Heart right ventricle (tissue), 16 donors: ENCODE measurements at regions not wholly inside any gene's neighbourhood (a gene's known extent, or its start where the extent isn't known, plus 50 kb on each side); places are given as distances from the start of the nearest gene placed in this dataset.

Source experiments
- ATAC-seq, 8 donors: fragments of 200-7000 bp; cut with Tn5 transposase; one replicate each; pipeline ENCODE4 v1.9.1; 2020; ENCODE audit warnings: mild to moderate bottlenecking in 8 of 8, moderate library complexity in 8 of 8, moderate number of reproducible peaks in 1 of 8
- DNase-seq, 2 donors: peaks; one replicate each; pipeline ENCODE4 v3.0.0-alpha.2; 2020
- H3K27ac ChIP-seq, 10 donors: fragments of 200-600 bp; sonication (generic) in 2 of 10; one replicate each; pipeline versions ENCODE4 v1.5.0 to v1.8.0; 2020 to 2022; ENCODE audit warnings: mild to moderate bottlenecking in 3 of 10
- H3K27me3 ChIP-seq, 7 donors: fragments of 200-600 bp; one replicate each; pipeline ENCODE4 v1.8.0; 2021 to 2022; ENCODE audit warnings: mild to moderate bottlenecking in 2 of 7
- H3K36me3 ChIP-seq, 9 donors: fragments of 200-600 bp; sonication (generic) in 1 of 9; one replicate each; pipeline versions ENCODE4 v1.5.0 to v1.8.0; 2020 to 2022; ENCODE audit warnings: mild to moderate bottlenecking in 2 of 9
- H3K4me1 ChIP-seq, 9 donors: fragments of 200-600 bp; sonication (generic) in 1 of 9; one replicate each; pipeline versions ENCODE4 v1.5.0 to v1.8.0; 2020 to 2022; ENCODE audit warnings: mild to moderate bottlenecking in 4 of 9
- H3K4me3 ChIP-seq, 10 donors: fragments of 200-600 bp; sonication (generic) in 2 of 10; one replicate each; pipeline versions ENCODE4 v1.5.0 to v1.8.0; 2020 to 2022; ENCODE audit warnings: mild to moderate bottlenecking in 7 of 10, moderate library complexity in 2 of 10
- H3K9me3 ChIP-seq, 11 donors: fragments of 200-600 bp in 10 of 11; sonication (generic) in 2 of 11; one replicate each; pipeline versions ENCODE4 v1.5.0 to v1.8.0; 2013 to 2022; ENCODE audit warnings: mild to moderate bottlenecking in 2 of 11, control low read depth in 1 of 11, moderate library complexity in 1 of 11
- WGBS, 2 donors: extraction: QIAGEN DNeasy Blood & Tissue Kit; methylation state at CpG; one replicate each; pipeline ENCODE4 v1.1.7; 2013; ENCODE audit warnings: inconsistent platforms in 1 of 2; 5-methylcytosine and 5-hydroxymethylcytosine counted together
- intact Hi-C, 10 donors: fragments of 100-400 bp; cut with DNase I; formaldehyde crosslinking; loops; one replicate each; pipeline versions ENCODE4 v1.11.1 to v1.14.2; 2022
- TF ChIP-seq, protein P1 (sequence below), 9 donors: fragments of 200-600 bp; sonication (generic) in 2 of 9; IDR thresholded peaks; one replicate each; pipeline versions ENCODE4 v1.5.0 to v1.8.0; 2021 to 2022; ENCODE audit warnings: antibody characterized with exemption in 9 of 9, mild to moderate bottlenecking in 5 of 9, moderate library complexity in 1 of 9
- donor health status: Arrhythmogenic right ventricular cardiomyopathy.
- donor health status: ischemic (EF 13 %, LVEDD 7.1; RV severe dilation, severe dysfunction).
- donor health status: healthy with polysubstance abuse.
- donor health status: DM: no; HTN: yes; CAD: no.
- donor health status: DM: no; HTN: no; CAD: no.
- donor health status: ischemic (EF 25% LVEDD 6.9; RV normal size, moderate dysfunction).
- donor health status: ischemic (EF 25% LVEDD 5.7; RV mildly dilated, moderate dysfunction).
- donor health status: healthy.
- donor health status: DM: yes; HTN: yes; CAD: no.
- donor health status: Ischemic cardiomyopathy.
- donor health status: ischemic (EF 35%, LVEDD 5.7; RV mildly dilated, moderate dysfunction).
- donor health status: nonischemic (EF 11% LVEDD 7.7; RV severe dilation, severe dysfunction).
- donor health status: DM: yes; HTN: yes; CAD: no.
- donor health status: PGD.
- donor health status: ischemic (EF 29% LVEDD 5.4; RV normal size, mild dysfunction).
- donor health status: nonischemic (EF 23%, LVEDD 6.1; RV moderate dilation, normal function).

DNA sequence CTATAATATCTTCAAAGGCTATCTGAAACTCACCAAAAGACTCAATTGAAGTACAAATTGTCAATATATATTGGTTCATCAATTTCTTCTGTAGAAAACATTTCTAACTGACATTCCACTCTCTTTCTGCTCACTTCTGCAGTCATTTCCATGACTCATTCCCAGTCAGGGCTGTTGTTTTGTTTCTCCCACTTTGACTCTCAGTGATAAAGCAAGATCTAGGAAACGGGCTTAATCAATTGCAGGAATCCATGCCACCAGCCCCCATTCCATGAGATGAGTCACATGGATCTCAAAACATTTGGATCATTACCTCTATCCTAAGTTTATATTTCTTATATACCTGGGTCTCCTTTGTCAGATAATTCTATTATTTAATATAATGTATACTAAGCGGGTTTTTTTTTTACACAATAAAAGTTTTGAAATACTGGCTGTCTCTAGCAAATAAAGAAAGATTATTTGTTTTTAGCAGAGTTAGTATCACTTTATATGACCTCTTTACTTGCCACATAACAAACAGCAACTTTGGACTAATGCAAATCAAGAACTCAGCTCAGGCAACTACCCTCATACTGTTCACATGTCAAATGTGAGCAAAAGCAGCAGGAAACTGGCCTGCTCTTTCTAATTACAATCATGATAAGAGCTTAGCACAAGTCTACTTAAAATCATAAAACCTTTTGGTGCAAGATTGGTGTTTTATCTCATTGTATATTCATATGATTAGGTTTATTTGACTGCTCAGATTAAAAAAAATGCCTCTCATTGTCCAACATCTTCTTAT lies 251.1 kb upstream of the PIK3C3 start:
- DNase-seq (no peak), ATAC-seq (no peak)
- H3K27ac ChIP-seq = no peak overlapping the region
- no peaks in the 10 kb centered on the region for H3K4me1 ChIP-seq
- H3K27me3 ChIP-seq = no peaks in the 10 kb centered on the region
- TF ChIP-seq, protein P1, sequence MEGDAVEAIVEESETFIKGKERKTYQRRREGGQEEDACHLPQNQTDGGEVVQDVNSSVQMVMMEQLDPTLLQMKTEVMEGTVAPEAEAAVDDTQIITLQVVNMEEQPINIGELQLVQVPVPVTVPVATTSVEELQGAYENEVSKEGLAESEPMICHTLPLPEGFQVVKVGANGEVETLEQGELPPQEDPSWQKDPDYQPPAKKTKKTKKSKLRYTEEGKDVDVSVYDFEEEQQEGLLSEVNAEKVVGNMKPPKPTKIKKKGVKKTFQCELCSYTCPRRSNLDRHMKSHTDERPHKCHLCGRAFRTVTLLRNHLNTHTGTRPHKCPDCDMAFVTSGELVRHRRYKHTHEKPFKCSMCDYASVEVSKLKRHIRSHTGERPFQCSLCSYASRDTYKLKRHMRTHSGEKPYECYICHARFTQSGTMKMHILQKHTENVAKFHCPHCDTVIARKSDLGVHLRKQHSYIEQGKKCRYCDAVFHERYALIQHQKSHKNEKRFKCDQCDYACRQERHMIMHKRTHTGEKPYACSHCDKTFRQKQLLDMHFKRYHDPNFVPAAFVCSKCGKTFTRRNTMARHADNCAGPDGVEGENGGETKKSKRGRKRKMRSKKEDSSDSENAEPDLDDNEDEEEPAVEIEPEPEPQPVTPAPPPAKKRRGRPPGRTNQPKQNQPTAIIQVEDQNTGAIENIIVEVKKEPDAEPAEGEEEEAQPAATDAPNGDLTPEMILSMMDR (IDR thresholded peaks at IDR 0.05) = no peak
- no peaks in the 10 kb centered on the region for H3K9me3 ChIP-seq
- no peak overlapping the region for H3K4me3 ChIP-seq
- 79 to 86% methylated on average over 2 of the region's 2 CpGs for WGBS, 2 donors
- intact Hi-C loops = no loop called here
- H3K36me3 ChIP-seq = no peaks in the 10 kb centered on the region

GRCh38 chr18:41700416-41700815 lies 254.6 kb upstream of the PIK3C3 start:
- intact Hi-C loops = no loop called here
- Histone ChIP-seq H3K4me3 (no peak overlapping the region), H3K4me1 (no peaks in the 10 kb centered on the region), H3K36me3 (no peaks in the 10 kb centered on the region), H3K9me3 (no peaks in the 10 kb centered on the region), H3K27ac (no peak overlapping the region), H3K27me3 (no peaks in the 10 kb centered on the region)
- 76 to 81% methylated on average over 4 of the region's 4 CpGs for WGBS, 2 donors
- ATAC-seq = no peak
- no peak for DNase-seq
- TF ChIP-seq, protein P1 (IDR thresholded peaks at IDR 0.05) = no peak

DNA sequence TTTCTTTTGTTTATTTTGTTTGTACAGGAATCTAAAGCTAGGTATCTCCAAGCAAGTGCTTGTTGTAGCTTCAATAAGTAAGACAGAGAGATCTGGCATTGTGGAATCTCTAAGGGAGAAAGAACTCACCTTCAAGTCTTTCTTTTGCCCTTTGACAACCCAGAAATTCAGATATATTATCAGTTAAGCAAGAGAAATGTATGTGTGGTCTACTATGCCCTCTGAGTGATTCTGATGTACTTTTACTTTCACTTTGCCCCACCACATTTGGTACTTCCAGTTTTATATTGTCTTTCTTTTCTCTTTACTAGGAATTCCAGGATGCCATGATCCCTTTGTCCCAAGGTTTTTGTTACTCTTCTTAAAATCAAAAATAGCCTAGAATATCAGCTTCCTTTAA lies 259.6 kb upstream of the PIK3C3 start:
- no peak for DNase-seq
- no peak for ATAC-seq
- H3K36me3 ChIP-seq = no peaks in the 10 kb centered on the region
- no peak overlapping the region for H3K27ac ChIP-seq
- no peak overlapping the region for H3K4me3 ChIP-seq
- intact Hi-C loops = no loop called here
- H3K27me3 ChIP-seq = no peaks in the 10 kb centered on the region
- H3K9me3 ChIP-seq = no peaks in the 10 kb centered on the region
- H3K4me1 ChIP-seq = no peaks in the 10 kb centered on the region
- TF ChIP-seq, protein P1 (IDR thresholded peaks at IDR 0.05) = no peak

DNA sequence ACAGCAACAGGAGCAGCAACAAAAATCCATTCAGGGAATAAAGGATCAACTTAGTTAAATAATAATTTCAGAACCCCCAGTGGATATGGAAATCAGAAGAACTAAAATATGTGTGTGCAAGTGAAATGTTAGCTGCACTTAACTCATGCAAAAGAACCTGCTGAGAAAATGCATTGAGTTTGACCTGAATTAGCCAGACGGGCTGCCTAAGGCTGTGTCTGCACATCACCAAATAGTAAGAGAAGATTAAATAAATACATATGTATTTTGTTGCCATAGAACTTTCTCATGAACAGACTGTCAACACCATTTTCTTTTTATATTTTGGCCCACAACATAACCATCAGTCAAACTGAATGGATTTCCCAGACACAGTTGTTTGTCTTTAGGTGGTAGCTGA lies 262.0 kb upstream of the PIK3C3 start:
- DNase-seq (no peak), ATAC-seq (no peak)
- Histone ChIP-seq H3K27ac (no peak overlapping the region), H3K36me3 (no peaks in the 10 kb centered on the region), H3K4me3 (no peak overlapping the region), H3K9me3 (no peaks in the 10 kb centered on the region), H3K4me1 (no peaks in the 10 kb centered on the region), H3K27me3 (no peaks in the 10 kb centered on the region)
- 76 to 93% methylated on average over 1 of the region's 1 CpG for WGBS, 2 donors
- TF ChIP-seq, protein P1 (IDR thresholded peaks at IDR 0.05) = no peak
- intact Hi-C loops = no loop called here
